Lung (tissue), 11 donors: ENCODE measurements at regions not wholly inside any gene's neighbourhood (a gene's known extent, or its start where the extent isn't known, plus 50 kb on each side); places are given as distances from the start of the nearest gene placed in this dataset.

Experiments
- ATAC-seq: fragments of 200-7000 bp; cut with Tn5 transposase; one replicate; pipeline ENCODE4 v1.9.1; 2020; ENCODE audit warnings: moderate number of reproducible peaks; ENCODE audit not compliant: insufficient read depth, low FRiP score
- DNase-seq, 3 donors: peaks; one replicate each; pipeline ENCODE4 v3.0.0-alpha.2; 2013 to 2017
- H3K27ac ChIP-seq, 2 donors: one replicate each; pipeline ENCODE4 v1.5.1; 2013; ENCODE audit warnings: mild to moderate bottlenecking in 2 of 2, moderate library complexity in 2 of 2, control low read depth in 1 of 2, inconsistent platforms in 1 of 2, low read depth in 1 of 2, low read length in 1 of 2
- H3K27me3 ChIP-seq, 3 donors: one replicate each; pipeline ENCODE4 v1.5.1; 2013; ENCODE audit warnings: low read length in 2 of 3; ENCODE audit not compliant: control insufficient read depth in 3 of 3, insufficient read depth in 3 of 3
- H3K36me3 ChIP-seq, 4 donors: one replicate each; pipeline ENCODE4 v1.5.1; 2013; ENCODE audit warnings: low read length in 4 of 4, mild to moderate bottlenecking in 1 of 4, moderate library complexity in 1 of 4; ENCODE audit not compliant: control insufficient read depth in 4 of 4, insufficient read depth in 4 of 4
- H3K4me1 ChIP-seq, 5 donors: one replicate each; pipeline ENCODE4 v1.5.1; 2013; ENCODE audit warnings: low read length in 5 of 5, mild to moderate bottlenecking in 2 of 5, moderate library complexity in 1 of 5; ENCODE audit not compliant: control insufficient read depth in 5 of 5, insufficient read depth in 5 of 5
- H3K4me3 ChIP-seq: one replicate; pipeline ENCODE4 v1.5.1; 2013; ENCODE audit warnings: mild to moderate bottlenecking, control low read depth, moderate library complexity
- H3K9ac ChIP-seq, 2 donors: one replicate each; pipeline ENCODE4 v1.5.1; 2013; ENCODE audit warnings: low read length in 2 of 2, control low read depth in 1 of 2; ENCODE audit not compliant: insufficient read depth in 1 of 2
- H3K9me3 ChIP-seq, 4 donors: one replicate each; pipeline ENCODE4 v1.5.1; 2013; ENCODE audit warnings: low read length in 3 of 4, mild to moderate bottlenecking in 1 of 4, moderate library complexity in 1 of 4; ENCODE audit not compliant: control insufficient read depth in 4 of 4, insufficient read depth in 3 of 4
- CTCF ChIP-seq: IDR thresholded peaks from 2 replicates; pipeline ENCODE4 v1.5.1; 2012; ENCODE audit warnings: mild to moderate bottlenecking; ENCODE audit errors: control extremely low read depth, extremely low read depth
- WGBS, 2 donors: extraction: QIAGEN DNeasy Blood & Tissue Kit; methylation state at CpG; one replicate each; pipeline ENCODE4 v1.1.7; 2013; 5-methylcytosine and 5-hydroxymethylcytosine counted together
- donor health status: control.
- donor health status: control.
- donor health status: Bipolar disorder and iron deficiency.
- donor health status: healthy.
- donor health status: DM: yes; HTN: yes; CAD: no.

- Histone ChIP-seq H3K4me3 (no peak overlapping the region), H3K9me3 (peaks cover 0 to 26% (median 2%) of the 10 kb centered on the region in 4 donors), H3K27ac (no peak overlapping the region), H3K36me3 (no peaks in the 10 kb centered on the region), H3K9ac (no peak overlapping the region), H3K27me3 (no peaks in the 10 kb centered on the region), H3K4me1 (peaks cover 0 to 30% (median 7%) of the 10 kb centered on the region in 5 donors)
- ATAC-seq (no peak), DNase-seq (peak in 2 of 3 donors; percentile 44 to 53)
- no peak for TF ChIP-seq CTCF
- 63 to 74% methylated on average over 17 of the region's 17 CpGs for WGBS, 2 donors
Measured at GRCh38 chr14:104239861-104240301, 101.5 kb downstream of the KIF26A start.

- no peak overlapping the region for H3K4me3 ChIP-seq
- H3K4me1 ChIP-seq = peaks cover 0 to 30% (median 7%) of the 10 kb centered on the region in 5 donors
- H3K27me3 ChIP-seq = no peaks in the 10 kb centered on the region
- no peak for TF ChIP-seq CTCF
- 71 to 76% methylated on average over 12 of the region's 12 CpGs for WGBS, 2 donors
- ATAC-seq (no peak), DNase-seq (peak in 1 of 3 donors; percentile 14)
- no peak overlapping the region for H3K9ac ChIP-seq
- no peak overlapping the region for H3K27ac ChIP-seq
- H3K9me3 ChIP-seq = peaks cover 0 to 30% (median 2%) of the 10 kb centered on the region in 4 donors
- H3K36me3 ChIP-seq = no peaks in the 10 kb centered on the region
Measured at GRCh38 chr14:104240434-104241157, 102.2 kb downstream of the KIF26A start.

- WGBS, 2 donors = 90 to 95% methylated on average over 1 of the region's 1 CpG
Measured at GRCh38 chr14:104243200-104243599, 104.8 kb downstream of the KIF26A start.

More at GRCh38 chr14:104243200-104243599, 104.8 kb downstream of the KIF26A start:
- Histone ChIP-seq H3K4me1 (peaks cover 0 to 30% (median 2%) of the 10 kb centered on the region in 5 donors), H3K4me3 (no peak overlapping the region), H3K36me3 (no peaks in the 10 kb centered on the region), H3K27me3 (no peaks in the 10 kb centered on the region), H3K9me3 (peaks cover 0 to 21% (median 0%) of the 10 kb centered on the region in 4 donors), H3K27ac (no peak overlapping the region), H3K9ac (peak overlapping the region in 1 of 2 donors; percentile 4)
- no peak for TF ChIP-seq CTCF
- ATAC-seq (no peak), DNase-seq (peak in 1 of 3 donors; percentile 6)
